NCI-H748 (cell line): ENCODE measurements at regions not wholly inside any gene's neighbourhood (a gene's known extent, or its start where the extent isn't known, plus 50 kb on each side); places are given as distances from the start of the nearest gene placed in this dataset.

Experiments used
- DNase-seq: peaks from one replicate; lab custom pipeline; 2025; ENCODE audit not compliant: unreplicated experiment; lab: John Stamatoyannopoulos, UW

- no peak for DNase-seq
These were observed 50.9 kb upstream of the A1CF start for GRCh38 chr10:50936335-50936734.

GRCh38 chr10:50937230-50937907 lies 51.9 kb upstream of the A1CF start:
- DNase-seq = no peak

GRCh38 chr10:50941629-50942028 lies 56.2 kb upstream of the A1CF start:
- DNase-seq = no peak

GRCh38 chr10:50946991-50947781 lies 61.8 kb upstream of the A1CF start:
- no peak for DNase-seq

- DNase-seq = no peak
These were observed 65.9 kb upstream of the A1CF start for GRCh38 chr10:50951365-50951764.

- DNase-seq = no peak
These were observed 75.9 kb upstream of the A1CF start for GRCh38 chr10:50961297-50961696.

- no peak for DNase-seq
These were observed 77.6 kb upstream of the A1CF start for GRCh38 chr10:50963063-50963462.

GRCh38 chr10:50968386-50969091 lies 83.1 kb upstream of the A1CF start:
- no peak for DNase-seq

- no peak for DNase-seq
These were observed 87.2 kb upstream of the A1CF start for GRCh38 chr10:50972591-50972990.

- no peak for DNase-seq
These were observed 92.9 kb upstream of the PRKG1 start for GRCh38 chr10:50981385-50981784.

GRCh38 chr10:50981904-50982303 lies 92.4 kb upstream of the PRKG1 start:
- no peak for DNase-seq

- no peak for DNase-seq
These were observed 91.3 kb upstream of the PRKG1 start for GRCh38 chr10:50982989-50983388.

- no peak for DNase-seq
These were observed 86.4 kb upstream of the PRKG1 start for GRCh38 chr10:50987934-50988333.

GRCh38 chr10:50988792-50989191 lies 85.5 kb upstream of the PRKG1 start:
- DNase-seq = no peak

- DNase-seq = peak; percentile 45
These were observed 83.5 kb upstream of the PRKG1 start for GRCh38 chr10:50990568-50991455.

- no peak for DNase-seq
These were observed 82.6 kb upstream of the PRKG1 start for GRCh38 chr10:50991456-50992355.

- no peak for DNase-seq
These were observed 81.9 kb upstream of the PRKG1 start for GRCh38 chr10:50992356-50992901.

- no peak for DNase-seq
These were observed 81.1 kb upstream of the PRKG1 start for GRCh38 chr10:50992972-50993766.

- DNase-seq = no peak
These were observed 80.5 kb upstream of the PRKG1 start for GRCh38 chr10:50993771-50994251.
